Mesenteric fat pad (tissue), 1 donor: ENCODE measurements at regions not wholly inside any gene's neighbourhood (a gene's known extent, or its start where the extent isn't known, plus 50 kb on each side); places are given as distances from the start of the nearest gene placed in this dataset.
"Not testable (repeated sequence)": the region's sequence is repeated elsewhere in the genome, so short reads cannot be mapped to it uniquely, and the experiment has no call there.

Source experiments
- DNase-seq: peaks from one replicate; pipeline ENCODE4 v3.0.0-alpha.2; 2020; ENCODE audit warnings: low spot score
- donor health status: DM: yes; HTN: yes; CAD: no.

- DNase-seq = no peak
Measured at GRCh38 chr5:103743421-103743820, 180.8 kb upstream of the NUDT12 start.

GRCh38 chr5:103741984-103742383 is 179.4 kb upstream of the NUDT12 start:
- no peak for DNase-seq

- DNase-seq = not testable (repeated sequence)
Measured at GRCh38 chr5:103736343-103736742, 173.8 kb upstream of the NUDT12 start.

GRCh38 chr5:103724271-103724670 is 161.7 kb upstream of the NUDT12 start:
- DNase-seq = no peak

GRCh38 chr5:103721183-103721582 is 158.6 kb upstream of the NUDT12 start:
- no peak for DNase-seq

GRCh38 chr5:103718108-103718507 is 155.5 kb upstream of the NUDT12 start:
- no peak for DNase-seq

GRCh38 chr5:103708601-103709000 is 146.0 kb upstream of the NUDT12 start:
- DNase-seq = no peak

- DNase-seq = no peak
Measured at GRCh38 chr5:103706939-103707682, 144.5 kb upstream of the NUDT12 start.

- DNase-seq = no peak
Measured at GRCh38 chr5:103703617-103704016, 141.0 kb upstream of the NUDT12 start.

GRCh38 chr5:103693517-103693916 is 130.9 kb upstream of the NUDT12 start:
- DNase-seq = no peak

- no peak for DNase-seq
Measured at GRCh38 chr5:103690676-103691075, 128.1 kb upstream of the NUDT12 start.

- no peak for DNase-seq
Measured at GRCh38 chr5:103679873-103680272, 117.3 kb upstream of the NUDT12 start.

- not testable (repeated sequence) for DNase-seq
Measured at GRCh38 chr5:103676198-103676597, 113.6 kb upstream of the NUDT12 start.

- no peak for DNase-seq
Measured at GRCh38 chr5:103674739-103675138, 112.2 kb upstream of the NUDT12 start.

GRCh38 chr5:103674251-103674650 is 111.7 kb upstream of the NUDT12 start:
- no peak for DNase-seq

- no peak for DNase-seq
Measured at GRCh38 chr5:103669615-103670014, 107.0 kb upstream of the NUDT12 start.

GRCh38 chr5:103668281-103668680 is 105.7 kb upstream of the NUDT12 start:
- no peak for DNase-seq

GRCh38 chr5:103667068-103667467 is 104.5 kb upstream of the NUDT12 start:
- no peak for DNase-seq

- DNase-seq = no peak
Measured at GRCh38 chr5:103657301-103657700, 94.7 kb upstream of the NUDT12 start.

- DNase-seq = no peak
Measured at GRCh38 chr5:103648086-103648485, 85.5 kb upstream of the NUDT12 start.

- no peak for DNase-seq
Measured at GRCh38 chr5:103646698-103647614, 84.4 kb upstream of the NUDT12 start.

- DNase-seq = no peak
Measured at GRCh38 chr5:103645816-103646215, 83.2 kb upstream of the NUDT12 start.
